ENCODE measurements at regions not wholly inside any gene's neighbourhood (a gene's known extent, or its start where the extent isn't known, plus 50 kb on each side); places are given as distances from the start of the nearest gene placed in this dataset.

DNA sequence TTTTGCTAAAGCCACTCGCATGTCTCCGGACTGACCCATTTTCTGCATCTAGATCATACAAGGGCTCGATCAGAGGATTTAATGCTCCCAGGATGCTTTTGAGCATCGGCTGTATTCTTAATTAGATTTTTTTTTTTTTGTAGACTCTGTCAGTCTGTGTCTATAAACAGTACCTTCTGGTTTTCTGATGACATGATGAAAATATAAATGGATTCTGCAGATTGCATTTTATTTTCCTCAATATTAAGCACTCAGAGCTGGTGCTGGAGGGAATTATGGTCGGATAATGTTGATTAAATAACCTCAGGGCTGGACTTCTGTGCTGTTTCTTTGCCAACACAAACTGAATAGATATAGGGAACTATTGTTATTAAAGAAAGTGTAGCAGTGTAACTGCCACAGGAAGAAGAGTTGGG is 57.1 kb upstream of the LIMCH1 start:
- H4K20me1 ChIP-seq (ENCODE audit: insufficient read depth, low read length) = no peaks in the 10 kb centered on the region
- CTCF ChIA-PET (ENCODE audit: unreplicated experiment) = no interaction called here
- no peaks in the 10 kb centered on the region for H3K9me3 ChIP-seq (ENCODE audit: low read length)
- DNase-seq (ENCODE audit: low spot score) = no peak
- H3K4me2 ChIP-seq (ENCODE audit: low read length) = no peak overlapping the region
- no peaks in the 10 kb centered on the region for H3K79me2 ChIP-seq (ENCODE audit: insufficient read depth, low read depth, low read length)
- POLR2A ChIA-PET = interaction anchor here (1.3 kb wide), 1 partner anchor 9 kb away, joined by 4 read pairs; no protein-coding TSS in a partner anchor
- intact Hi-C loops (cut with micrococcal nuclease; ENCODE audit: unreplicated experiment) = no loop called here
- TF ChIP-seq EZH2phosphoT487 (IDR thresholded peaks at IDR 0.05; ENCODE audit: borderline replicate concordance, low read depth, low read length) = no peak
- TF ChIP-seq, protein P1, sequence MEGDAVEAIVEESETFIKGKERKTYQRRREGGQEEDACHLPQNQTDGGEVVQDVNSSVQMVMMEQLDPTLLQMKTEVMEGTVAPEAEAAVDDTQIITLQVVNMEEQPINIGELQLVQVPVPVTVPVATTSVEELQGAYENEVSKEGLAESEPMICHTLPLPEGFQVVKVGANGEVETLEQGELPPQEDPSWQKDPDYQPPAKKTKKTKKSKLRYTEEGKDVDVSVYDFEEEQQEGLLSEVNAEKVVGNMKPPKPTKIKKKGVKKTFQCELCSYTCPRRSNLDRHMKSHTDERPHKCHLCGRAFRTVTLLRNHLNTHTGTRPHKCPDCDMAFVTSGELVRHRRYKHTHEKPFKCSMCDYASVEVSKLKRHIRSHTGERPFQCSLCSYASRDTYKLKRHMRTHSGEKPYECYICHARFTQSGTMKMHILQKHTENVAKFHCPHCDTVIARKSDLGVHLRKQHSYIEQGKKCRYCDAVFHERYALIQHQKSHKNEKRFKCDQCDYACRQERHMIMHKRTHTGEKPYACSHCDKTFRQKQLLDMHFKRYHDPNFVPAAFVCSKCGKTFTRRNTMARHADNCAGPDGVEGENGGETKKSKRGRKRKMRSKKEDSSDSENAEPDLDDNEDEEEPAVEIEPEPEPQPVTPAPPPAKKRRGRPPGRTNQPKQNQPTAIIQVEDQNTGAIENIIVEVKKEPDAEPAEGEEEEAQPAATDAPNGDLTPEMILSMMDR (conservative IDR thresholded peaks at IDR 0.05; ENCODE audit: low read length) = no peak
- no peak overlapping the region for H3K27ac ChIP-seq (ENCODE audit: low read depth, low read length, poor library complexity, severe bottlenecking)
- H3K4me3 ChIP-seq (ENCODE audit: low read depth, low read length, poor library complexity, severe bottlenecking) = no peak overlapping the region
- H3K9me2 ChIP-seq (ENCODE audit: insufficient read depth, low read length) = no peaks in the 10 kb centered on the region
- H2AFZ ChIP-seq (ENCODE audit: low read length) = no peak overlapping the region
- no TSS peak for BruUV-seq (replicated peaks)
- no peaks in the 10 kb centered on the region for H3K4me1 ChIP-seq (ENCODE audit: insufficient read depth, low read length, poor library complexity, severe bottlenecking)
- H3K36me3 ChIP-seq (ENCODE audit: insufficient read depth, low read length) = no peaks in the 10 kb centered on the region

DNA sequence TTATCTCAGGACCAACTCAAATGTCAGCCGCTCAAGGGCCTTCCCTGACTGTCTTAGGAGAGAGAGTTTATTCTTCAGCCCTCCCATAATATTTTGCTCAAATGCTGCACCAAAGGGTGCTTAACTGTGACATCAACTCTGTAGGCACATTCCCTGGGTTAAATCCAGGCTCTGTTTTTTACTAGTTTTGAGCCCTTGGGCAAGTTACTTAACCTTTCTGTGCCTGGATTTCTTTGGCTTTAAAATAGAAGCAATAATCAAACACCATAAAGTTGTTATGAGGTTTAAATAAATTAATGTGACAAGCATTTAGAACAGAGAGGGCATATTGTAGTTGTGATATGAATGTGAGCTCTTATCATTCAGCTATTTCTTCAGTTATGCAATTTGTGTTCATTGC is 54.2 kb upstream of the LIMCH1 start:
- no peaks in the 10 kb centered on the region for H3K79me2 ChIP-seq (ENCODE audit: insufficient read depth, low read depth, low read length)
- H3K9me2 ChIP-seq (ENCODE audit: insufficient read depth, low read length) = no peaks in the 10 kb centered on the region
- no peak overlapping the region for H3K27ac ChIP-seq (ENCODE audit: low read depth, low read length, poor library complexity, severe bottlenecking)
- no peak for DNase-seq (ENCODE audit: low spot score)
- no peaks in the 10 kb centered on the region for H3K4me1 ChIP-seq (ENCODE audit: insufficient read depth, low read length, poor library complexity, severe bottlenecking)
- H2AFZ ChIP-seq (ENCODE audit: low read length) = no peak overlapping the region
- intact Hi-C loops (cut with micrococcal nuclease; ENCODE audit: unreplicated experiment) = no loop called here
- no peak overlapping the region for H3K4me3 ChIP-seq (ENCODE audit: low read depth, low read length, poor library complexity, severe bottlenecking)
- H3K36me3 ChIP-seq (ENCODE audit: insufficient read depth, low read length) = no peaks in the 10 kb centered on the region
- H4K20me1 ChIP-seq (ENCODE audit: insufficient read depth, low read length) = no peaks in the 10 kb centered on the region
- no peak overlapping the region for H3K4me2 ChIP-seq (ENCODE audit: low read length)
- ChIA-PET POLR2A (no interaction called here), CTCF (ENCODE audit: unreplicated experiment) (no interaction called here)
- TF ChIP-seq, protein P1 (conservative IDR thresholded peaks at IDR 0.05; ENCODE audit: low read length) = no peak
- TF ChIP-seq EZH2phosphoT487 (IDR thresholded peaks at IDR 0.05; ENCODE audit: borderline replicate concordance, low read depth, low read length) = no peak
- no TSS peak for BruUV-seq (replicated peaks)
- H3K9me3 ChIP-seq (ENCODE audit: low read length) = no peaks in the 10 kb centered on the region

GRCh38 chr4:41485041-41485440 is 52.9 kb upstream of the LIMCH1 start:
- Histone ChIP-seq H3K4me3 (ENCODE audit: low read depth, low read length, poor library complexity, severe bottlenecking) (no peak overlapping the region), H3K9me3 (ENCODE audit: low read length) (no peaks in the 10 kb centered on the region), H3K79me2 (ENCODE audit: insufficient read depth, low read depth, low read length) (no peaks in the 10 kb centered on the region), H3K27ac (ENCODE audit: low read depth, low read length, poor library complexity, severe bottlenecking) (no peak overlapping the region), H2AFZ (ENCODE audit: low read length) (no peak overlapping the region), H3K4me2 (ENCODE audit: low read length) (no peak overlapping the region), H3K36me3 (ENCODE audit: insufficient read depth, low read length) (no peaks in the 10 kb centered on the region), H4K20me1 (ENCODE audit: insufficient read depth, low read length) (no peaks in the 10 kb centered on the region), H3K9me2 (ENCODE audit: insufficient read depth, low read length) (no peaks in the 10 kb centered on the region), H3K4me1 (ENCODE audit: insufficient read depth, low read length, poor library complexity, severe bottlenecking) (no peaks in the 10 kb centered on the region)
- intact Hi-C loops (cut with micrococcal nuclease; ENCODE audit: unreplicated experiment) = no loop called here
- no TSS peak for BruUV-seq (replicated peaks)
- DNase-seq (ENCODE audit: low spot score) = no peak
- POLR2A ChIA-PET = no interaction called here
- CTCF ChIA-PET (ENCODE audit: unreplicated experiment) = no interaction called here
- TF ChIP-seq EZH2phosphoT487 (IDR thresholded peaks at IDR 0.05; ENCODE audit: borderline replicate concordance, low read depth, low read length) = no peak
- TF ChIP-seq, protein P1 (conservative IDR thresholded peaks at IDR 0.05; ENCODE audit: low read length) = no peak

Data from OCI-LY7 (cell line).